Karpas-422 (cell line): ENCODE measurements at regions not wholly inside any gene's neighbourhood (a gene's known extent, or its start where the extent isn't known, plus 50 kb on each side); places are given as distances from the start of the nearest gene placed in this dataset.

ENCODE experiments used
- DNase-seq: peaks from one replicate; pipeline ENCODE4 v3.0.0-alpha.2; 2015
- H2AFZ ChIP-seq: fragments of 200-600 bp; sonication (generic); 2 replicates; pipeline ENCODE4 v1.6.1; 2014; ENCODE audit warnings: antibody characterized with exemption, low read length, mixed read lengths
- H3K27ac ChIP-seq: fragments of 200-600 bp; sonication (generic); 2 replicates; pipeline ENCODE4 v1.5.1; 2014; ENCODE audit warnings: mild to moderate bottlenecking, low read length, moderate library complexity
- H3K27me3 ChIP-seq: fragments of 200-600 bp; sonication (generic); 2 replicates; pipeline ENCODE4 v1.6.1; 2014; ENCODE audit warnings: low read length, mixed read lengths
- H3K36me3 ChIP-seq: fragments of 200-600 bp; sonication (generic); 2 replicates; pipeline ENCODE4 v1.6.1; 2014; ENCODE audit warnings: low read length, mixed read lengths; ENCODE audit not compliant: insufficient read depth
- H3K4me1 ChIP-seq: fragments of 200-600 bp; sonication (generic); 2 replicates; pipeline ENCODE4 v1.6.1; 2014; ENCODE audit warnings: mild to moderate bottlenecking, low read length, mixed read lengths
- H3K4me2 ChIP-seq: fragments of 200-600 bp; sonication (generic); 2 replicates; pipeline ENCODE4 v1.6.1; 2014; ENCODE audit warnings: low read length, low read depth, mild to moderate bottlenecking; ENCODE audit not compliant: poor library complexity, severe bottlenecking
- H3K4me3 ChIP-seq: fragments of 200-600 bp; sonication (generic); 2 replicates; pipeline ENCODE4 v1.5.1; 2014; ENCODE audit warnings: mild to moderate bottlenecking, antibody characterized with exemption, low read length, mixed read lengths
- H3K79me2 ChIP-seq: fragments of 200-600 bp; sonication (generic); 2 replicates; pipeline ENCODE4 v1.6.1; 2014; ENCODE audit warnings: mild to moderate bottlenecking, low read length, mixed read lengths
- H3K9ac ChIP-seq: fragments of 200-600 bp; sonication (generic); 2 replicates; pipeline ENCODE4 v1.6.0; 2014; ENCODE audit warnings: low read length
- H3K9me2 ChIP-seq: fragments of 200-600 bp; sonication (generic), shearing (Covaris generic); replicated peaks from 2 replicates; pipeline ENCODE4 v1.6.0; 2014; ENCODE audit warnings: mild to moderate bottlenecking, low read length, moderate library complexity; ENCODE audit not compliant: insufficient read depth
- H3K9me3 ChIP-seq: fragments of 300-700, 200-600 bp; sonication (generic); 2 replicates; pipeline ENCODE4 v1.6.1; 2014; ENCODE audit warnings: low read length, mixed read lengths
- H4K20me1 ChIP-seq: fragments of 200-600 bp; sonication (generic); 2 replicates; pipeline ENCODE4 v1.6.1; 2014; ENCODE audit warnings: mild to moderate bottlenecking, antibody characterized with exemption, low read length, low read depth; ENCODE audit not compliant: insufficient read depth

DNA sequence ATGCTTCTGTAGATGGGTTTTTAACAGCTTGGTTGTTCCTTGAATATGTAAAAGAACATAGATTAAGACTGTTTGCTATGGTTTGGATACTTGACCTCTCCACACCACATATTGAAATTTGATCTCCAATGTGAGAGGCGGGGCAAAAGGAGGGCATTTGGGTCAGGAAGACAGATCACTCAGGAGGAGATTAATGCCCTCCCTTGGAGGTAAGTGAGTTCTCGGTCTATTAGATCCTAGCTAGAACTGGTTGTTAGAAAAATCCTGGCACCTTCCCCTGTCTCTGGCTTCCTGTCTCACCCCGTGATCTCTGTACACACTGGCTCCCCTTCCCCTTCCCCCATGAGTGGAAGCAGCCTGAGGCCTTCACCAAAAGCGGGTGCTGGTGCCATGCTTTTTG lies 281.1 kb upstream of the ANKRD55 start:
- Histone ChIP-seq H3K4me3 (no peak overlapping the region), H3K9me2 (no peaks in the 10 kb centered on the region), H3K4me1 (peaks cover 22% of the 10 kb centered on the region), H3K27ac (no peak overlapping the region), H3K36me3 (no peaks in the 10 kb centered on the region), H2AFZ (no peak overlapping the region), H3K4me2 (no peak overlapping the region), H3K79me2 (no peaks in the 10 kb centered on the region), H4K20me1 (no peaks in the 10 kb centered on the region), H3K9me3 (no peaks in the 10 kb centered on the region), H3K9ac (no peak overlapping the region), H3K27me3 (no peaks in the 10 kb centered on the region)
- no peak for DNase-seq

DNA sequence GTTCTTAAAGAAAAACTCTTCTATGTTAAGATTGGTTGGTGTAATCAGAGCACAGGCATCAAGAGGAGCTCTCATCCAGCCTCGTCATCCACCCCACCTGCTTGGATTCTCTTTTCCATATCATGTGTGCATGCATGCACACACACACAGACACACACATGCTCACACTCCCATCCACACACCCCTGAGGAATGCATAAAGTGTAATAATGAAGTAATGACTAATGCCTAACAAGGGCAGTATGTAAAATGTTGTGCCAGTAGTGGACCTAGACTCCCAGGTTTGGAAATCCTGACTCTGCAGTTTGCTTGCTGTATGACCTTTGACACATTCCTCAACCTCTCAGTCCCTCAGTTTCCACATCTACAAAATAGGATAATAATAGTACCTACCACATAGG lies 280.0 kb upstream of the ANKRD55 start:
- peaks cover 22% of the 10 kb centered on the region for H3K4me1 ChIP-seq
- no peak for DNase-seq
- H2AFZ ChIP-seq: no peak overlapping the region
- no peaks in the 10 kb centered on the region for H3K79me2 ChIP-seq
- H3K36me3 ChIP-seq: no peaks in the 10 kb centered on the region
- no peaks in the 10 kb centered on the region for H3K27me3 ChIP-seq
- no peak overlapping the region for H3K4me2 ChIP-seq
- H3K4me3 ChIP-seq: no peak overlapping the region
- H3K9me3 ChIP-seq: no peaks in the 10 kb centered on the region
- no peak overlapping the region for H3K27ac ChIP-seq
- H3K9me2 ChIP-seq: no peaks in the 10 kb centered on the region
- H4K20me1 ChIP-seq: no peaks in the 10 kb centered on the region
- H3K9ac ChIP-seq: no peak overlapping the region

DNA sequence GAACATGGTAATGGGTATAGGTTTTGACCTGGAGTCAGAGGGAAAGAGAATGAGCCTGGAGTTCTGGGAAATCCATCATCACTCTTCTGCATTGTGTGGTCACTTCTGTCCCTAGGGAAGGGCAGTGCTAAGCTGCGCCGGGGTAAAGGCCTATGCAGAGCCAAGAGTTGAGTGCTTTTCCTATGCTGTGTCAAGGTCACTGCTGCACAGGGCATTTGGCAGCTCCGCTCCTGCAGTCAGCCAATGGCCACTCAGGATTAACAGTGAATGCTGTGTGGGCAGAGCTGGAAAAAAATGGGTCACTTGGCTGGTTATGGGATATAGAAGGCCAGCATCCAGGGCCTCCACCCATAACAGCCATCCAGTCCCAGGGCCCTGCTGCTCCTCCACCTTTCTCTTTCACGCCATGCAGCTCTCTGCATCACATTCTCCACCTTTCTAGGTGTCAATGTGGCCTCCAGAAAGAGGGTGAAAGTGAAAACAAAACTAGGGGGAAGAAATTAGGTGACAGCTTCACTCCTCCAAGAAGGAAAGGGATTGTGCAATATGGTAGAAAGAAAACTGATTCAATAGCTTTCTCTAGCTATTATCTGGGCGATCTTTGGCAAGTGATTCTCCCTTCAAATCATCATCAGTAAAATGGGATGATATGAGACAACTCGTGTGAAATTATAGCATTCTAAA lies 279.3 kb upstream of the ANKRD55 start:
- Histone ChIP-seq H3K4me2 (no peak overlapping the region), H3K4me1 (peaks cover 22% of the 10 kb centered on the region), H3K9ac (no peak overlapping the region), H3K27me3 (no peaks in the 10 kb centered on the region), H3K9me2 (no peaks in the 10 kb centered on the region), H3K9me3 (no peaks in the 10 kb centered on the region), H4K20me1 (no peaks in the 10 kb centered on the region), H3K27ac (no peak overlapping the region), H3K79me2 (no peaks in the 10 kb centered on the region), H3K36me3 (no peaks in the 10 kb centered on the region), H3K4me3 (no peak overlapping the region), H2AFZ (no peak overlapping the region)
- no peak for DNase-seq

DNA sequence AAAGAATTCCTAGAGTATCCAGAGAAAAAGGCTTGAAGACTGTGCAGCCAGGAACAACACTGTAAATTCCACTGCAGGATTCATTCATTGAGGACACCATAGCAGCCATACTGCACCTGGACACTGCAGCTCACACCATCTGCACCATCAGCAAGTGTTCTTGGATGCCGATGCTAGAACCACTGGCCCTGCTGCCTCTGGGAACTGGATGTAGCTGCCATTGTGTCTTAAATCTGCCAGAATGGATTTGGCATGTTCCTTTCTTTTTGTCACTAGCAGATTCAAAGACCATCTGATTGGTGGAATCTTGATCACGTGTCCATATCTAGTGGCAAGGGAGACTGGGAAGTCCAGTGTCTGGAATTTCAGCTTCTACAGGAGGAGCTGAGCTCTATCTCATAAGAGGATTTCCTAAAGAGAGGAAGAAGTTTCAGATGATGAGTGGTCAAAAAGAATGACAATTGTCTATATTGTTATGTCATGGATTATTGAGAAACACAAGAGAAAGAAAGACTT lies 278.3 kb upstream of the ANKRD55 start:
- Histone ChIP-seq H3K79me2 (no peaks in the 10 kb centered on the region), H3K9me3 (no peaks in the 10 kb centered on the region), H3K27ac (no peak overlapping the region)

DNA sequence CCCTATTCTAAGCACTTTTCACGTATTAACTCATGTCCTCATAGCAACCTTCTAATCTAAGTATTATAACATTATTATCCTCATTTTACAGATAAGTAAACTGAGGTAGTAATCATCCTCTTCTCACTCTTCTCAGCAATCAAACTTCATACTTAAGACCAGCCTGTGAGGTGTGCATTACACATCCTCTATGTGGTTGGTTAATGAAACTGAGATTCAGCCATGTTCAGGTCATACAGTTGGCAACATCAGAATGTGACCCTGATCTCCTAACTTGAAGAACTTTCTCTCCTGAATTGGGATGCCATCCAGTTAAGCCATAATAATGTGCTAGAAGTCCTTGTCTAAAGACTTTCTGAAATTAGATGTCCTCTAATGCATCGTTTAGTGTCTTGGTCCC lies 275.1 kb upstream of the ANKRD55 start:
- Histone ChIP-seq H3K4me1 (peaks cover 16% of the 10 kb centered on the region), H3K9ac (no peak overlapping the region), H2AFZ (no peak overlapping the region), H3K9me3 (no peaks in the 10 kb centered on the region), H3K27ac (no peak overlapping the region), H3K4me2 (no peak overlapping the region), H3K27me3 (no peaks in the 10 kb centered on the region), H3K9me2 (no peaks in the 10 kb centered on the region), H4K20me1 (no peaks in the 10 kb centered on the region), H3K36me3 (no peaks in the 10 kb centered on the region), H3K4me3 (no peak overlapping the region), H3K79me2 (no peaks in the 10 kb centered on the region)
- no peak for DNase-seq

More for the DNA sequence above, 278.3 kb upstream of the ANKRD55 start:
- Histone ChIP-seq H3K4me2 (no peak overlapping the region), H3K36me3 (no peaks in the 10 kb centered on the region), H2AFZ (no peak overlapping the region), H4K20me1 (no peaks in the 10 kb centered on the region), H3K4me1 (peaks cover 16% of the 10 kb centered on the region), H3K27me3 (no peaks in the 10 kb centered on the region), H3K9me2 (no peaks in the 10 kb centered on the region), H3K9ac (no peak overlapping the region), H3K4me3 (no peak overlapping the region)
- DNase-seq: no peak

DNA sequence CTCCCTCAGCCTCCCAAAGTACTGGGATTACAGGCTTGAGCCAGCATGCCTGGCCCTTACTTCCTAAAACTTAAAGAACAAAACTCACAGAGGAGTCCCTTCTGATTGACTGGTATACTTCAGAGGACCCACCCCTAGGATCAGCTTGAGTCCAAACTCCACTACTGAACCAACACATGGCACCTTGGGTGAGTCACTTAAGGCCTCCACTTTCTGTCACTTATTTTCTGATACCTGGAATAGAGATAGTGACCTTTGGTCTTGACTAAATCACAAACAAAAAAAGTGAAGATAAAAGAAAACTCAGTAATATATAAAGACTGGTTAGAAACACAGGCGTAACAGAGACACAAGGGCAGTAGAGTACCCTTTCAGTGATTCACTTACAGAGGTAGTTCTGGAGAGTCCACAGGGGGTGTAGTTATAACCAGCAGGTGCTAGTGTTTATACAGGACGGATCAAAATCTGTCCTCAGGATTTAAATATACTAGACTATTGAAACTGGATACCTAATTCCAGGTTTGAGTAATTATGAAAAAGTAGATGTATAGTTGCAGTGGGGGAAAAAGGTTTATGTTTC lies 274.3 kb upstream of the ANKRD55 start:
- no peaks in the 10 kb centered on the region for H4K20me1 ChIP-seq
- no peak overlapping the region for H3K4me2 ChIP-seq
- no peak overlapping the region for H2AFZ ChIP-seq
- DNase-seq: no peak
- H3K79me2 ChIP-seq: no peaks in the 10 kb centered on the region
- no peak overlapping the region for H3K4me3 ChIP-seq
- H3K9me3 ChIP-seq: no peaks in the 10 kb centered on the region
- peaks cover 16% of the 10 kb centered on the region for H3K4me1 ChIP-seq
- H3K9me2 ChIP-seq: no peaks in the 10 kb centered on the region
- H3K27ac ChIP-seq: no peak overlapping the region
- no peaks in the 10 kb centered on the region for H3K36me3 ChIP-seq
- H3K27me3 ChIP-seq: no peaks in the 10 kb centered on the region
- H3K9ac ChIP-seq: no peak overlapping the region

DNA sequence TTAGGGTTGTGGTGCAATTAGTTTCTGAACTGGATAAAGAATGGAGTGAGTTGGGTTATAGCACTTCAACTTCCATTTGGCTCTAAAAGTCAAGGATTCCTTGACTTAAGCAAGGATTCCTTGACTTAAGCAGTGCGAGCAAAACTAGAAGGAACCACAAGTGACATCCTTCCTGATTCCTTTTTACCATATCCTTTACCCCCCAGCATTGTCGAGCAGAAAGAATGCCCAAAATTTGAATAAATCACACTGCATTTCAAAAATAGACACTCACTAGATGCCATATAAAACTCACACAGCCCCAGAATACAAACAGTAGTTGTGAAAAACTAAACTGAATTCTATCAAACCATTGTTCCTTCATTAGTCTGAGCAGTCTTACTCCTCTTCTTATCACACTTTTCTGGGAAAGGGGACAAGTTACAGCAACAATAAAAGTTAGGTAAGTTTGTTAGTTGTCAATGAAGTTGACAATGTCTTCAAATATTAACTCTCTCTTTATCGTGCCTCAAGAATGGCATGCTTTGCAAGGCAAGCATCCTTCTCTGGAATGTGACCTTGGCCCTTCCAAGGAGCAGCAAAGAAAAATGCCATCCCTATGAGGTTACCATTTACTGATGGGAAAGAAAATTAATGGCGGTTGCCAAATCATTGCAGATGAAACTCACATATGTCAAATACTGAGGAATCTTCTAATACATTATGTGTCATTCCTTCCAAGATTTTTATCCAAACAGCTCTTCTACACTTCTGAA lies 273.3 kb upstream of the ANKRD55 start:
- Histone ChIP-seq H3K36me3 (no peaks in the 10 kb centered on the region), H3K27ac (no peak overlapping the region), H3K9ac (no peak overlapping the region), H3K4me1 (peaks cover 23% of the 10 kb centered on the region), H3K79me2 (no peaks in the 10 kb centered on the region), H3K9me2 (no peaks in the 10 kb centered on the region), H3K4me3 (no peak overlapping the region), H3K9me3 (no peaks in the 10 kb centered on the region), H2AFZ (no peak overlapping the region), H3K27me3 (no peaks in the 10 kb centered on the region), H4K20me1 (no peaks in the 10 kb centered on the region), H3K4me2 (no peak overlapping the region)
- no peak for DNase-seq

DNA sequence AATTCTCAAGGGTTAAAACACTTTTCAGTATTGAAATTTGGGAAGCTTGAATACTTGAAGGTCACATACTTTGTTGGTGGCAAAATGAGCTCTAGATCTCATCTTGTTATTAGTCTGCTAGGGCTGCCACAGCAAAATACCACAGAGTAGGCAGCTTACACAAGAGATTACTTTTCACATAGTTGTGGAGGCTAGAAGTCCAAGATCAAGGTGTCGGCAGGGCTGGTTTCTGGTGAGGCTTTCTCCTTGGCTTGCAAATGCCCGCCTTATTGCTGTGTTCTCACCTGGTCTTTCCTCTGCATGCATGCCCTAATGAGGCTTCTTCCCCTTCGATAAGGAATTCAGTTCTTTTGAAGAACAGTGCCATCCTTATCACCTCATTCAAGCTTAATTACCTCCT lies 270.8 kb upstream of the ANKRD55 start:
- Histone ChIP-seq H3K27ac (no peak overlapping the region), H3K36me3 (no peaks in the 10 kb centered on the region), H3K27me3 (no peaks in the 10 kb centered on the region), H3K4me2 (no peak overlapping the region), H3K4me3 (no peak overlapping the region), H2AFZ (no peak overlapping the region), H3K4me1 (peaks cover 7% of the 10 kb centered on the region), H3K79me2 (no peaks in the 10 kb centered on the region), H3K9ac (no peak overlapping the region), H4K20me1 (no peaks in the 10 kb centered on the region), H3K9me2 (no peaks in the 10 kb centered on the region), H3K9me3 (no peaks in the 10 kb centered on the region)
- no peak for DNase-seq
